Esophagus muscularis mucosa (tissue), 4 donors: ENCODE measurements at regions not wholly inside any gene's neighbourhood (a gene's known extent, or its start where the extent isn't known, plus 50 kb on each side); places are given as distances from the start of the nearest gene placed in this dataset.

Source experiments
- EP300 ChIP-seq: sonication (generic); formaldehyde crosslinking; IDR thresholded peaks from one replicate; pipeline ENCODE4 v1.6.1; 2017; ENCODE audit warnings: antibody characterized with exemption
- POLR2A ChIP-seq: fragments of 450-650 bp; IDR thresholded peaks from one replicate; pipeline ENCODE4 v1.6.1; 2017; ENCODE audit warnings: antibody characterized with exemption, moderate library complexity, mild to moderate bottlenecking, low read depth
- POLR2AphosphoS5 ChIP-seq, 2 donors: sonication (generic); formaldehyde crosslinking; IDR thresholded peaks; one replicate each; pipeline ENCODE4 v1.6.1; 2017; ENCODE audit warnings: antibody characterized with exemption in 2 of 2
- TF ChIP-seq, protein P1 (sequence below), 3 experiments: fragments of 200-600 bp in 2 of 3; fragments of 450-650 bp in 1 of 3; sonication (generic) in 2 of 3; IDR thresholded peaks; one replicate each; pipeline ENCODE4 v1.5.1; 2017 to 2019; ENCODE audit warnings: antibody characterized with exemption in 3 of 3, mild to moderate bottlenecking in 2 of 3, moderate library complexity in 1 of 3

- TF ChIP-seq, protein P1, sequence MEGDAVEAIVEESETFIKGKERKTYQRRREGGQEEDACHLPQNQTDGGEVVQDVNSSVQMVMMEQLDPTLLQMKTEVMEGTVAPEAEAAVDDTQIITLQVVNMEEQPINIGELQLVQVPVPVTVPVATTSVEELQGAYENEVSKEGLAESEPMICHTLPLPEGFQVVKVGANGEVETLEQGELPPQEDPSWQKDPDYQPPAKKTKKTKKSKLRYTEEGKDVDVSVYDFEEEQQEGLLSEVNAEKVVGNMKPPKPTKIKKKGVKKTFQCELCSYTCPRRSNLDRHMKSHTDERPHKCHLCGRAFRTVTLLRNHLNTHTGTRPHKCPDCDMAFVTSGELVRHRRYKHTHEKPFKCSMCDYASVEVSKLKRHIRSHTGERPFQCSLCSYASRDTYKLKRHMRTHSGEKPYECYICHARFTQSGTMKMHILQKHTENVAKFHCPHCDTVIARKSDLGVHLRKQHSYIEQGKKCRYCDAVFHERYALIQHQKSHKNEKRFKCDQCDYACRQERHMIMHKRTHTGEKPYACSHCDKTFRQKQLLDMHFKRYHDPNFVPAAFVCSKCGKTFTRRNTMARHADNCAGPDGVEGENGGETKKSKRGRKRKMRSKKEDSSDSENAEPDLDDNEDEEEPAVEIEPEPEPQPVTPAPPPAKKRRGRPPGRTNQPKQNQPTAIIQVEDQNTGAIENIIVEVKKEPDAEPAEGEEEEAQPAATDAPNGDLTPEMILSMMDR (IDR thresholded peaks at IDR 0.05), result no peak
- TF ChIP-seq POLR2A (no peak), POLR2AphosphoS5 (IDR thresholded peaks at IDR 0.05) (no peak), EP300 (no peak)
Observed at GRCh38 chr3:189464799-189465198, 166.4 kb upstream of the TP63 start.
